BLaER1 treated with 17β-estradiol and CSF1 and Interleukin-3, amounts not matched to agents 10 nM and 100 nM (cell line): ENCODE measurements at regions not wholly inside any gene's neighbourhood (a gene's known extent, or its start where the extent isn't known, plus 50 kb on each side); places are given as distances from the start of the nearest gene placed in this dataset.
A peak's percentile ranks its signal among the peaks of the same experiment; 100 is the strongest.

Experiments used
- H3K27ac ChIP-seq, 11 experiments: shearing (Covaris generic); formaldehyde crosslinking; 2 replicates each; pipeline ENCODE4 v1.8.1; 2022
- H3K27me3 ChIP-seq, 11 experiments: shearing (Covaris generic); formaldehyde crosslinking; 2 replicates each; pipeline ENCODE4 v1.8.1; 2022
- H3K36me3 ChIP-seq, 11 experiments: shearing (Covaris generic); formaldehyde crosslinking; 2 replicates each; pipeline ENCODE4 v1.8.1; 2022
- H3K4me1 ChIP-seq, 10 experiments: shearing (Covaris generic); formaldehyde crosslinking; 2 replicates each; pipeline ENCODE4 v1.8.1; 2022
- H3K4me2 ChIP-seq, 11 experiments: shearing (Covaris generic); formaldehyde crosslinking; 2 replicates each; pipeline ENCODE4 v1.8.1; 2022
- H3K4me3 ChIP-seq, 10 experiments: shearing (Covaris generic); formaldehyde crosslinking; 2 replicates each; pipeline ENCODE4 v1.8.1; 2022
- H3K9ac ChIP-seq, 11 experiments: shearing (Covaris generic); formaldehyde crosslinking; 2 replicates each; pipeline ENCODE4 v1.8.1; 2022
- H3K9me3 ChIP-seq, 11 experiments: shearing (Covaris generic); formaldehyde crosslinking; replicated peaks in 1 of 11; 2 replicates each; pipeline ENCODE4 v1.8.1; 2022
- H4K20me1 ChIP-seq, 11 experiments: shearing (Covaris generic); formaldehyde crosslinking; 2 replicates each; pipeline ENCODE4 v1.8.1; 2022
- Cebpa-rat ChIP-seq, 11 experiments: shearing (Covaris generic); IDR thresholded peaks; 2 replicates each; pipeline ENCODE4 v1.8.1; 2022

- Histone ChIP-seq H4K20me1 (no peaks in the 10 kb centered on the region), H3K4me3 (no peak overlapping the region)
These were observed 1026.6 kb upstream of the TMEM132C start for GRCh38 chr12:127240249-127240929.

GRCh38 chr12:127241072-127241817 lies 1025.7 kb upstream of the TMEM132C start:
- Histone ChIP-seq H3K9me3 (no peaks in the 10 kb centered on the region; a peak in 1 of 22 replicates), H4K20me1 (no peaks in the 10 kb centered on the region), H3K27ac (no peak overlapping the region), H3K9ac (no peak overlapping the region), H3K4me3 (no peak overlapping the region), H3K4me1 (peaks cover 17 to 35% (median 32%) of the 10 kb centered on the region in 10 experiments), H3K36me3 (no peaks in the 10 kb centered on the region), H3K4me2 (no peak overlapping the region), H3K27me3 (no peaks in the 10 kb centered on the region)
- no peak for TF ChIP-seq Cebpa-rat (IDR thresholded peaks at IDR 0.05)

More at GRCh38 chr12:127240249-127240929, 1026.6 kb upstream of the TMEM132C start:
- H3K9me3 ChIP-seq: peaks cover 0 to 5% (median 0%) of the 10 kb centered on the region in 11 experiments; a peak in 2 of 22 replicates
- H3K4me1 ChIP-seq: peaks cover 12 to 41% (median 29%) of the 10 kb centered on the region in 10 experiments
- no peak overlapping the region for H3K4me2 ChIP-seq
- no peak for TF ChIP-seq Cebpa-rat (IDR thresholded peaks at IDR 0.05)
- H3K27me3 ChIP-seq: no peaks in the 10 kb centered on the region
- peak overlapping the region in 1 of 11 experiments; percentile 95; a peak in 1 of 22 replicates for H3K27ac ChIP-seq
- H3K9ac ChIP-seq: no peak overlapping the region
- no peaks in the 10 kb centered on the region for H3K36me3 ChIP-seq

- H3K4me3 ChIP-seq: no peak overlapping the region
- H4K20me1 ChIP-seq: no peaks in the 10 kb centered on the region
- no peak overlapping the region for H3K9ac ChIP-seq
- TF ChIP-seq Cebpa-rat (IDR thresholded peaks at IDR 0.05): no peak
- no peaks in the 10 kb centered on the region for H3K36me3 ChIP-seq
- peak overlapping the region in 8 of 11 experiments; percentile 1 to 38 (median 16); a peak in 8 of 22 replicates for H3K4me2 ChIP-seq
- H3K4me1 ChIP-seq: peaks cover 0 to 13% (median 8%) of the 10 kb centered on the region in 10 experiments; a peak in 8 of 20 replicates
- no peaks in the 10 kb centered on the region for H3K27me3 ChIP-seq
- H3K9me3 ChIP-seq: peaks cover 0 to 19% (median 0%) of the 10 kb centered on the region in 11 experiments; a peak in 5 of 22 replicates
- no peak overlapping the region for H3K27ac ChIP-seq
These were observed 1022.0 kb upstream of the TMEM132C start for GRCh38 chr12:127245009-127245408.

- Histone ChIP-seq H3K9ac (no peak overlapping the region), H3K27ac (no peak overlapping the region; a peak in 1 of 22 replicates), H3K4me3 (no peak overlapping the region), H3K27me3 (no peaks in the 10 kb centered on the region), H3K9me3 (peaks cover 0 to 19% (median 0%) of the 10 kb centered on the region in 11 experiments; a peak in 5 of 22 replicates), H3K36me3 (no peaks in the 10 kb centered on the region), H3K4me1 (peaks cover 0 to 13% (median 8%) of the 10 kb centered on the region in 10 experiments; a peak in 8 of 20 replicates), H4K20me1 (no peaks in the 10 kb centered on the region), H3K4me2 (peak overlapping the region in 8 of 11 experiments; percentile 1 to 38 (median 16); a peak in 8 of 22 replicates)
- no peak for TF ChIP-seq Cebpa-rat (IDR thresholded peaks at IDR 0.05)
These were observed 1021.5 kb upstream of the TMEM132C start for GRCh38 chr12:127245437-127245836.

- Histone ChIP-seq H3K9me3 (peaks cover 0 to 19% (median 0%) of the 10 kb centered on the region in 11 experiments; a peak in 5 of 22 replicates), H4K20me1 (no peaks in the 10 kb centered on the region), H3K27me3 (no peaks in the 10 kb centered on the region), H3K36me3 (no peaks in the 10 kb centered on the region), H3K4me1 (peaks cover 0 to 13% (median 8%) of the 10 kb centered on the region in 10 experiments; a peak in 8 of 20 replicates), H3K27ac (no peak overlapping the region), H3K4me3 (no peak overlapping the region), H3K4me2 (no peak overlapping the region), H3K9ac (no peak overlapping the region)
- no peak for TF ChIP-seq Cebpa-rat (IDR thresholded peaks at IDR 0.05)
These were observed 1019.0 kb upstream of the TMEM132C start for GRCh38 chr12:127247937-127248336.

- no peak overlapping the region for H3K4me3 ChIP-seq
- no peak for TF ChIP-seq Cebpa-rat (IDR thresholded peaks at IDR 0.05)
- H4K20me1 ChIP-seq: no peaks in the 10 kb centered on the region
- H3K4me1 ChIP-seq: peaks cover 0 to 13% (median 8%) of the 10 kb centered on the region in 10 experiments; a peak in 8 of 20 replicates
- H3K27me3 ChIP-seq: no peaks in the 10 kb centered on the region
- H3K27ac ChIP-seq: no peak overlapping the region
- H3K4me2 ChIP-seq: no peak overlapping the region
- H3K36me3 ChIP-seq: no peaks in the 10 kb centered on the region
- peaks cover 0 to 19% (median 0%) of the 10 kb centered on the region in 11 experiments; a peak in 5 of 22 replicates for H3K9me3 ChIP-seq
- no peak overlapping the region for H3K9ac ChIP-seq
These were observed 1017.5 kb upstream of the TMEM132C start for GRCh38 chr12:127249428-127249827.

- Histone ChIP-seq H3K9ac (no peak overlapping the region), H3K4me2 (no peak overlapping the region), H3K27me3 (no peaks in the 10 kb centered on the region), H3K4me1 (0 out of 20 replicates have a peak, but pooled peaks cover 0 to 4% (median 0%) of the 10 kb centered on the region in 10 experiments), H3K4me3 (no peak overlapping the region), H3K27ac (no peak overlapping the region), H3K9me3 (peaks cover 0 to 13% (median 0%) of the 10 kb centered on the region in 11 experiments; a peak in 7 of 22 replicates), H4K20me1 (no peaks in the 10 kb centered on the region), H3K36me3 (no peaks in the 10 kb centered on the region)
- TF ChIP-seq Cebpa-rat (IDR thresholded peaks at IDR 0.05): no peak
These were observed 1013.1 kb upstream of the TMEM132C start for GRCh38 chr12:127253797-127254327.

- Histone ChIP-seq H3K4me1 (0 out of 20 replicates have a peak, but pooled peaks cover 0 to 4% (median 0%) of the 10 kb centered on the region in 10 experiments), H3K27ac (no peak overlapping the region), H3K27me3 (no peaks in the 10 kb centered on the region), H3K9ac (no peak overlapping the region), H4K20me1 (no peaks in the 10 kb centered on the region), H3K4me3 (no peak overlapping the region), H3K4me2 (no peak overlapping the region), H3K9me3 (peaks cover 0 to 9% (median 0%) of the 10 kb centered on the region in 11 experiments; a peak in 6 of 22 replicates), H3K36me3 (no peaks in the 10 kb centered on the region)
- TF ChIP-seq Cebpa-rat (IDR thresholded peaks at IDR 0.05): no peak
These were observed 1012.5 kb upstream of the TMEM132C start for GRCh38 chr12:127254420-127254955.
